GM12878 (cell line): ENCODE measurements at regions not wholly inside any gene's neighbourhood (a gene's known extent, or its start where the extent isn't known, plus 50 kb on each side); places are given as distances from the start of the nearest gene placed in this dataset.

Experiments
- CTCF ChIP-seq, 3 experiments: IDR thresholded peaks in 2 of 3; conservative IDR thresholded peaks in 1 of 3; 2 replicates each; pipeline ENCODE4 v1.5.1; 2011; ENCODE audit warnings: low read depth in 3 of 3, low read length in 3 of 3, mild to moderate bottlenecking in 3 of 3, control low read depth in 2 of 3, moderate library complexity in 2 of 3, inconsistent platforms in 1 of 3, mixed read lengths in 1 of 3; ENCODE audit not compliant: control insufficient read depth in 2 of 3, insufficient read depth in 1 of 3; ENCODE audit errors: extremely low read depth in 1 of 3
- POLR2A ChIP-seq: IDR thresholded peaks from 2 replicates; pipeline ENCODE4 v1.6.1; 2011; ENCODE audit warnings: low read depth, mild to moderate bottlenecking, low read length
- REST ChIP-seq: IDR thresholded peaks from 2 replicates; pipeline ENCODE4 v1.6.1; 2012; ENCODE audit warnings: mild to moderate bottlenecking, low read depth, low read length
- SMC3 ChIP-seq: IDR thresholded peaks from 2 replicates; pipeline ENCODE4 v1.6.1; 2011; ENCODE audit warnings: low read length, improper control_type of control experiment, borderline replicate concordance
- ZBTB33 ChIP-seq: fragments of 450-650 bp; IDR thresholded peaks from 2 replicates; pipeline ENCODE4 v1.6.1; 2017; ENCODE audit warnings: mild to moderate bottlenecking
- ZNF24 ChIP-seq: fragments of 450-650 bp; IDR thresholded peaks from 2 replicates; pipeline ENCODE4 v1.6.1; 2017; ENCODE audit warnings: antibody characterized with exemption, mild to moderate bottlenecking

- TF ChIP-seq ZNF24 (no peak), CTCF (IDR thresholded peaks at IDR 0.05 in 2 of 3, conservative IDR thresholded peaks at IDR 0.05 in 1 of 3; ENCODE audit: control insufficient read depth in 2 of 3, extremely low read depth in 1 of 3, insufficient read depth in 1 of 3, low read depth in 3 of 3, low read length in 3 of 3) (no peak), REST (no peak), SMC3 (no peak), ZBTB33 (no peak), POLR2A (no peak)
Measured at GRCh38 chr14:98900236-98900635, 371.8 kb downstream of the BCL11B start.
